ES-I3 (cell line): ENCODE measurements at regions not wholly inside any gene's neighbourhood (a gene's known extent, or its start where the extent isn't known, plus 50 kb on each side); places are given as distances from the start of the nearest gene placed in this dataset.

Experiments used
- H3K36me3 ChIP-seq: 2 replicates; pipeline ENCODE4 v1.6.1; 2013; ENCODE audit warnings: mild to moderate bottlenecking, low read length, control low read depth, moderate library complexity; ENCODE audit not compliant: insufficient read depth
- H3K4me1 ChIP-seq: 2 replicates; pipeline ENCODE4 v1.6.1; 2013; ENCODE audit warnings: mild to moderate bottlenecking, control low read depth, low read length; ENCODE audit not compliant: insufficient read depth
- H3K9ac ChIP-seq: 2 replicates; pipeline ENCODE4 v1.6.1; 2013; ENCODE audit warnings: low read depth, mild to moderate bottlenecking, low read length, moderate library complexity
- H3K9me3 ChIP-seq: 2 replicates; pipeline ENCODE4 v1.6.1; 2013; ENCODE audit warnings: mild to moderate bottlenecking, low read length, moderate library complexity; ENCODE audit not compliant: control insufficient read depth, insufficient read depth

DNA sequence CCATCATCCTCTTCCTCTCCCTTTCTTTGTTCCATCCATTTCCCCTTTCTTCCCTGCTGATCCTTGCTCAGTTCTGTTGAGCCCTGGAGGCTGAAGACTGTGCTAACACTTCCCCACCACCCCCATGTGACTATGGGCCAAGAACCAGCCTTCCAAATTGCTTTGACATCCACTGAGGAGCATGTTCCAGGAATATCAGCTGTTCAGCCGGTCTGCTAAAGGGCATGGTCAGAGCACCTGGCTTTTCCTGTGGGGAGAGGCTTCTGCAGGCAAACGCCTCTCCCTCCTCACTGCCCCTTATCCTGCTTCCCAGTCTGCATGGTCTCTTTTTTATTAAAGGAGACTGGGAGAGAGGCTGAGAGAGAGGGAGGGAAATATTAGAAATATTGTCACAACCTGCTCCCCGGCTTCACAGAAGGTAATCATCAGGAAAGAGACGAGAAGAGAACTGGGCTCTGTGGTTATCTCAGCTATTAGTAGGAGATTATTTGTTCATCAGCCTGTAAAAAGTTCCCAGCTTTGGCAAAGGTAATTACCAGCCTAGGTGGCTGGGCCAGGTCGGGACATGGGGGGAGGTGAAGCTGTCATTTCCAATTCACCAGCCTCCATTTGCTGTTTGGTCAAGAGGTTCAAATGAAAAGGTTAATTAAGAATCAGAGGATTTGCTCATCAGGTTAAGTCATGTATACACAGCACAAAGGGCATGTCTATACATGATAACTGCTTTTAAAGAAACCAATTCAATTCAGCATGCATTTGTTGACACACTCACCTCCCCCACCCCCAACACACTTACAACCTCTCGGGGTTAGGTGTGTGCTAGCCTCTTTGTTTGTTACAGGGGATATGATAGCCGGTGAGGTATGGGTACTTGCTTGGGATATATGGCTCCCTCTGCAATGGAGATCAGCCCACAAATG, 83.7 kb upstream of the CRHR1 start:
- Histone ChIP-seq H3K9ac (no peak overlapping the region), H3K36me3 (no peaks in the 10 kb centered on the region), H3K4me1 (peaks cover 9% of the 10 kb centered on the region; the same call in 1 of the 2 replicates), H3K9me3 (no peaks in the 10 kb centered on the region)

DNA sequence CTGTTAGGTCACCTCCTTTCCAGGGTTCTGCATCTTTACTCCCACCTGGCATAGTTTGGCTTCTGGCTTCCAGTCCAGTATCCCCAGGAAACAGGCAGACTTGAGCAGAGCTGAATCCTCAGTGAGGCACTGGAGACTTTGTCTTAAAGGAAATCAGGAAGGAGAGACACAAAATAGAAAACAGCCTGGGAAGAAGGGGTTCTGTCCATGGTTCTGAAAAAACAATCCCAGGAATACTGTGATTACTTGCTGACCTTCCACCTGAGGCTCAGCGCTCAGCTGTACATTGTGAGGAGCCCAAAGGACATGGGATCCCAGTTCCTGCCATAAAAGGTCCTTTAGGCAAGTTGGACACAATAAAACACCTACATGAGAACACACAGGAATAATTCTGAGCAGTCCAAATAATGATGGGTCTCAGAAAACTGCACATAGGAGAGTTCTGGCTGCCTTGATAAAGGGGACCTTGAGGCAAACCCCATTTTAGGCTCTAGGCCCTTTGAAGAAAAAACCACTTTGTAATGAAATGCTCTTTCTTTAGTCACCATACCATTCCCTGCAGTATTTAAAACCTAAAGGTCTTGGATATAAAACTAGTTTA, 81.4 kb upstream of the CRHR1 start:
- H3K9ac ChIP-seq: no peak overlapping the region
- no peaks in the 10 kb centered on the region for H3K9me3 ChIP-seq
- peaks cover 9% of the 10 kb centered on the region; the same call in 1 of the 2 replicates for H3K4me1 ChIP-seq
- no peaks in the 10 kb centered on the region for H3K36me3 ChIP-seq

DNA sequence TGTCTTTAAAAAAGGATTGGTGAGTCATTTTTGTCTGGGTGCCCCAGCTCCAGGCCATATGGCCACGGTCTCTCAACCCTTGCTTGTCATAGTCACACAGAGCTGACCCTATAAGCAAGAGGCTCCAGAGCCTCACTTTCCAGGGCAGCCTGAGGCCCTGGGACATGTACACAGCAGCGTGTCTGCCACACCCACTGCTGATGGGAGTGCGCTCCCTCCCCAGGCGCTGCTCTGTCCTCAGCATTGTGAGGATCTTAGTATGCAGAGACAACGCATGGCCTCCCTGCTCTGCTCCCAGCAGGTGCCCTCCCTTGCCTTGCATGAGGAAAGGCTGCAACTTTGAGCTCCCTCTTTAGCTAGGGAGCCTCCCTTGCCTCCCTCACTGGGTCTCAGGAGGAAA, 80.8 kb upstream of the CRHR1 start:
- Histone ChIP-seq H3K4me1 (peaks cover 11% of the 10 kb centered on the region; the same call in 1 of the 2 replicates), H3K9me3 (no peaks in the 10 kb centered on the region), H3K9ac (no peak overlapping the region), H3K36me3 (no peaks in the 10 kb centered on the region)

DNA sequence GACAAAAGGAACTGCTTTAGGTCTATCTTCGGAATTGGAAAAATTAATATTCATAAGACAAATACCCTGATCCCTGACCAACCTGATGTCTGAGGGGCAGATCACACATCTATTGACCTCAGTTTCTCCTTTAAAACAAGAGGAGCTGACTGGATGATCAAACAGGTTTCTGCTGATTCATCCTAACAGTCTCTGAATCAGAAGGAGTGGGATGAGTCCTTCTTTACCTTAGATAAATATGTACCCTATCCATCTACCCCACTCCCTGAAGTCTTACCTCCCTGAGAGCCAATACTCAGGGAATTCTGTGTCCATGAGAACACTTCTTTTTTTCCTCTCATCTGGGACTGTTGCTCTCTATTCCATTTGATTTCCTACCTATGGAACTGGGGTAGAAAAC, 80.3 kb upstream of the CRHR1 start:
- Histone ChIP-seq H3K9me3 (no peaks in the 10 kb centered on the region), H3K36me3 (no peaks in the 10 kb centered on the region), H3K9ac (no peak overlapping the region)

DNA sequence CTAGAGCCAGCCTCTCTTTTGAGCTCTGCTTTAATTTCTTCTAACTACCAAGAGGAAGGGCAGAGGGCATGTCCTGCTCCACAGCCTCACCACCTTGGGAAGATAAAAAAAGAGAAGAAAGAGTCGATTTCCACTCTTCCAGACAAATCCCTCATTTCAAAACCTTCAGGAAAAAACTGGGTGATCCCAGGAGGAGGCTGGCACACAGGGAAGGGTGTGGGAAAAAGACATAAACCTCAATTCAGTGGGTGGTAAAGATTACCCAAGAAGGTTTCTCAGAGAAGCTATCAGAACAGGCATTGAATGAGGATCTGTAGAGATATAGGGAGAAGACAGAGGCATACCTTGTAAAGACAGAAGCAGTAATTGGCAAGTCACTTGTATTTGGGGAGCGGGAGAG, 79.9 kb upstream of the CRHR1 start:
- H3K36me3 ChIP-seq: no peaks in the 10 kb centered on the region
- no peak overlapping the region for H3K9ac ChIP-seq
- H3K4me1 ChIP-seq: peaks cover 12% of the 10 kb centered on the region; the same call in 1 of the 2 replicates
- H3K9me3 ChIP-seq: no peaks in the 10 kb centered on the region

More for the DNA sequence above, 80.3 kb upstream of the CRHR1 start:
- H3K4me1 ChIP-seq: peaks cover 12% of the 10 kb centered on the region; the same call in 1 of the 2 replicates

DNA sequence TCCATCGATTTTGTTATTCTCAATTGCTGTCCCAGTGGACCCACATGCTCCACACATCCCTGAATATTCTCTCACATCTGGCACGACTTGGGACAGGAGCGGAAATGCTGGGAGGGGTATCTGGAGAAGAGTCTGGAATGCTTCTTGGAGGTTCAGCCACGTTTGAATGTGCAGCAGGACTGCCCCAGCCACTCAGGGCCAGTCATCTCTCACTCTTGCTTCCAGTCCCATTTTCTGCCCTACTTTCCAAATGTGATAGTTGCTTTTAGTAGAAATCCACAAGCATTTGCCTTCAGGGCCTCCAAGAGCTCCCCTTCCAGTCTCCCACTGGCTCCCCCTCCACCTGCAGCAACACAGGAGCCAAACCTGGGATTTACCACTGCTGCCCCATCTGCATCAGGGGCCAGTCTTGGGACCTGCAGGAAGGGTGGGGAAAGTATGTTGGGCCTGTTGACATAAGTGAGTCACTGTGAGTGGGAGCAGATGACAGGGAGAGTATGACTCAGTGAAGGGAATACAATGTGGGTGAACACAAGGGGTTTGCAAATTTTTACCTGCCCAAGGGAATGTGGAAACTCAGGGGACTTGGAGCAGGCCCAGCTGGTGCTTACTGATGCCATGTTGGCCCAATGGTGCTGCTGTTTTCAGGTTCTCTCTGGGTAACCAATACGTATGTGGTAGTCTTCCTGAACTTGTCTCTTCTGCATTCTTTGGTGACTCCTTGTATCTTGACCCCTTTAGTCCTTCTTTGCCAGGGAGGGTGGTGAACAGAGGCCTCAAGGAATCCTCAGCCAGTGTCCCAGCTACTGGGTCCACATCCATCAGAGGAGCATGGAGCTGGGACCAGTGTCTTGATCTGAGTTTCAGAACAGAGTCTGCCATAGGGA, 78.8 kb upstream of the CRHR1 start:
- H3K9ac ChIP-seq: no peak overlapping the region
- H3K36me3 ChIP-seq: no peaks in the 10 kb centered on the region
- peaks cover 18% of the 10 kb centered on the region; the same call in 1 of the 2 replicates for H3K4me1 ChIP-seq
- no peaks in the 10 kb centered on the region for H3K9me3 ChIP-seq

DNA sequence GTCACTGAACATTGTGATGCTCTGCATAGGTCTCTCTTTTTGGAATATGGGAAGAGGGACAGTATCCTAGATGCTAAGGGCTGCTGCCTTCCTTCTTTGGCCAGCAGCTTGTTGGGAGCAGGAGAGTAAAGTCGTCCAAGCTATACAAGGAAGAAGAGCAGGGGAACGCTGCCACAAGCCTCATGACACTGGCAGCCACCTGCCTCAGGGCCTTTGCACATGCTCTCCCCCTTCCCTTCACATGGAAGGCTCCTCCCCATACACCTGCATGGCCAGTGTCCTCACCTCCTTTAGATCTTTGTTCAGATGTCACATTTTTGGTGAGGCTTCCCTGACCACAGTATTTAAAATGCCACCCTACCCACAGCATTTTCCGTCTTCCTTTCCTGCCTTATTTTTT, 78.1 kb upstream of the CRHR1 start:
- Histone ChIP-seq H3K36me3 (no peaks in the 10 kb centered on the region), H3K9me3 (no peaks in the 10 kb centered on the region), H3K9ac (no peak overlapping the region), H3K4me1 (peaks cover 18% of the 10 kb centered on the region; the same call in 1 of the 2 replicates)

DNA sequence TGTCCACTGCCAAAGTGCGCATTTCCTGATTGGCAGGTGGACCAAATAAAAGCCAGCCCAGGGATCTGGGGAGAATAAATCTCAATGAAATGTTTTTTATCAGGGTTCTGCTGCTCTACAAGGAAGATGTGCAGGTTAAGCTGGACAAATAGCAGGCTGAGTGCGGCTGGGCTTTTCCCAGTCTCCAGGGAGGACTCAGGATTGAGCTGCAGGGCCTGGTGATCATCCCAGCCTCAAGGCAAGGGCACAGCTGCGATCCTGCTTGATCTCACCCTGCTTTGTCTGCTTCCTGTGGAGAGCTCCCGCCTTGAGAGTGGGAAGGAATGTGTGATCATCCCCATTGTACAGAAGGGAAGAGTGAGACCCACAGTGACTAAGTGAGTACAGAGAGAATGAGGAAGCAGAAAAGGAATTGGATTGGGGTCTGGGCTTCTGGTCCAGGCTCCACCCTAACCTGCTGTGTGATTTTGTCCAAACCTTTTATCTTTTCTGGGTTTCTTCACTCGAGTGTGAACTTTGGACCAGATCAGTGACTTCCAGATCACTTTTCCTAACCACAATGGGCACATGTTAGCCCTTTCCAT, 75.3 kb upstream of the CRHR1 start:
- Histone ChIP-seq H3K36me3 (no peaks in the 10 kb centered on the region), H3K9ac (no peak overlapping the region), H3K4me1 (peaks cover 9% of the 10 kb centered on the region; the same call in 1 of the 2 replicates), H3K9me3 (no peaks in the 10 kb centered on the region)

DNA sequence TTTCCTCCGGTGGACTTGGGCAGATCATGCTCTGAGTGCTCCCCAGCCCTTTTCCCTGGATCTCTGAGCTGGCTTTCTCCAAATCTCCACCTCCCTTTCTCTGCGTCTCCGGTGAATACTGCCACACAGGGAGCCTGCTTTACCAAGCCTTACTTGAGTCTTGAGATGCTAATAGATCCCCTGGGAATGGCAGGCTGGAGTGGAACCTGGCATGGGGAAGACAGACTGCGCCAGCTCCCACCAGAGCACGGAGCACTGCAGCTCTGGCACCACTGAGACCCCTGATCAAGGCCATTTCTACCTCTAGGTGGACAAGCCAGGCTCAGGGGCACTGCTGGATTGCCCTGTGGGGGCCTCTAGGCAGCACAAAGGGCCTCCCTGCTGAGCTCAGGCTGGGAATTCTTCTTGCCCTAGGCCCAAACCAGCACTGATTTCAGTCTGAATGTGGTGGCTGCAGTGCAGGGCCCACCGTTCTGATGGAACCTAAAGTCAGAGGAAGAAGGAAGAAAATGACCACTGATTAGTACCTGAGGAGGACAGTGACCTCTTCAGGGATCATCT, 74.3 kb upstream of the CRHR1 start:
- peaks cover 9% of the 10 kb centered on the region; the same call in 1 of the 2 replicates for H3K4me1 ChIP-seq
- H3K9ac ChIP-seq: no peak overlapping the region
- no peaks in the 10 kb centered on the region for H3K9me3 ChIP-seq
- no peaks in the 10 kb centered on the region for H3K36me3 ChIP-seq

DNA sequence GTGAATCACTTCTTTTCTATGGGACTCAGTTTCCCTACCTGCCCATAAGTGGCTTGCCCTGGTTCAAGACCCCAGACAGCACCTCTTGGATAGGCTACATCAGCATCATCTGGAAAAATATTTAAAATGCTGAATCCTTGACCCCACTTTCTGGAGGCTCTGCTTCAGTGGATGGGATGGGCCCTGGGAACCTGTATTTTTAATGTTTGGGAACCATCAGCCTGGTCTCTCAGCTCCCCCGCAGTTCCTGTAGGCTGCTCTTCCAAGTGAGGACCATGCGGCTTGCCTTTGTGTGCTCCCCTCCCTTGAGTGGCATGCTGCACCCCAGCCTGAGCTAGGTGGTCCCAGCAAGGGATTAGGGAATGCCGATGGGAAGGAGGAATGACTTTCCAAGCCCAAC, 68.3 kb upstream of the CRHR1 start:
- Histone ChIP-seq H3K9ac (no peak overlapping the region), H3K9me3 (no peaks in the 10 kb centered on the region; the same call in 1 of the 2 replicates), H3K4me1 (peaks cover 5% of the 10 kb centered on the region), H3K36me3 (no peaks in the 10 kb centered on the region)

DNA sequence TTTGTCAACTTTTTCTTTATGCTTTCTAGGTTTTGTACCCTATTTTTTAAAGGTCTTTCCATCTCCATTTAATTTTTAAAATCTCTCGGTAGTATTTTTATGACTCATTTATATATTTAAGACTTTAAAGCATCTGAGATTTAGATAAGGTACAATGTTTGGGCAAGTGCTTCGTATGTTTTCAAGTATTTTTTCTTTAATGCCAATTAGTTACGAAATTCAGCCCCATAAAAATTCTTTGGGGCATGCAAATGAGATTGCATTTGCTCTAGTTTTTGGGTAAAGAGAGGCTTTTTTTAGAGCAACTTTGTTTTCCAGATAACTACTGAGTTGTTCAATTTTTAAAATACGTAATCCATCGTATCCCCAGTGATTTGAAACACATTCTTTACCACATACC, 65.3 kb upstream of the CRHR1 start:
- H3K9me3 ChIP-seq: no peaks in the 10 kb centered on the region; the same call in 1 of the 2 replicates
- H3K4me1 ChIP-seq: peaks cover 5% of the 10 kb centered on the region
- H3K36me3 ChIP-seq: no peaks in the 10 kb centered on the region
- no peak overlapping the region for H3K9ac ChIP-seq

DNA sequence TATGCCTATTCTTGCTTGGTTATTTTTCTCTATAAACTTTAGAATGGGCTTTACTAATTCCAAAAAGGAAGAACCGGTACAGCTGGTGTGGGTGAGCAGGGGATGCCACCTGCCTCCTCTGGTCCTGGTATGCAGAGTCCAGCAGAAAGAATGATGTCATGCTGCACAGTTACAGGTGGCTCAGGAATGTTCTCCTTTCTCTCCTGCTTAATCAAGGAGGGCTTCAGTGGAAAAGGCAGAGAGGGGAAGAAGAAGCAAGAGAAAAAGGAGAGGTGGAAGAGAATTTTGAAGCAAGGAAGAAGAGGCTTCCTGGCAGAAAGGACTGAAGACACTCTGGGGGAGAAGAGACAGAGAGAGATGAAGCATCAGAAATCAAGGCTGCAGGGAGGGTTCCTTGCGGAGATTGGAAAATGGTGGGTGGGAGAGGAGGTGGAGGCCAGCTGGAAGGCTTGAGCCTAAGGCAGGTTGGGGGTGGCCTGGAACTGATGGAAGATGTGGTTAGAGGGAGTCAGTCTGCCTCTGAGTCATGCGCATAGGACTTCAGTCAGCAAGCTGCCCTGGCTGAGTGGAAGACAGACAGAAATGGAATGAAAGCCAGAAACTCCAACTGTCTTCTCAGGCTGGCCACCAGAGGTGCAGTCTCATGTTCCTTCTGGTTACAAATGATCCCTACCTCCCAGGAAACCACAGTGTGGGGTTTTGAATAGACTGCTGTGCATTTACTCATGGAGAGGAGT, 64.6 kb upstream of the CRHR1 start:
- Histone ChIP-seq H3K4me1 (peaks cover 5% of the 10 kb centered on the region), H3K9ac (no peak overlapping the region), H3K36me3 (no peaks in the 10 kb centered on the region), H3K9me3 (no peaks in the 10 kb centered on the region; the same call in 1 of the 2 replicates)

DNA sequence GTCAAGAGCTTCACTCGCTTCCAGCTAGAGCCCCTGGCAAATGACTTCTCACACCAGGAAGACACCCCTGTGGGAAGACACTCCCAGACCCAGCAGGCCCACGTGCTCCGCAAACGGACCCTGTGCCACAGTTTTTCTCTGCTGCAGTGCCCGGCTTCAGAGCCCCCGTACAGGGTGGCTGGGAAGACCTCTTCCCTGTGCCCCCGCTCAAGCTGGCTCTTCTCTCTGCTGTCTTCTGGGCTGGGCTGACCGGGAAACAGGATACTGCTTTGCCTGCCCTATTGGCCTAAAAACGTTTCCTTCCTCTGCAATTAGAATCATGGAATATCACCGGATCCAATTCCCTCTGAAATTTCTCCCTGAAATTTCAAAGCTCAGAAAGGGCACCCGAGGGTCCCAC, 63.7 kb upstream of the CRHR1 start:
- H3K9ac ChIP-seq: no peak overlapping the region
- H3K36me3 ChIP-seq: no peaks in the 10 kb centered on the region
- peaks cover 5% of the 10 kb centered on the region for H3K4me1 ChIP-seq
- no peaks in the 10 kb centered on the region; the same call in 1 of the 2 replicates for H3K9me3 ChIP-seq
